ENCODE measurements at regions not wholly inside any gene's neighbourhood (a gene's known extent, or its start where the extent isn't known, plus 50 kb on each side); places are given as distances from the start of the nearest gene placed in this dataset.

GRCh38 chr3:118559286-118559685, 475.4 kb downstream of the IGSF11 start (continued):
- TF ChIP-seq STAT1 (IDR thresholded peaks at IDR 0.05; ENCODE audit: unreplicated experiment) (no peak), REST (IDR thresholded peaks at IDR 0.05; ENCODE audit: unreplicated experiment) (no peak), CTCF (conservative IDR thresholded peaks at IDR 0.05; ENCODE audit: low read depth in 2 of 2) (no peak), ZNF114 (CRISPR knock-in tag; IDR thresholded peaks at IDR 0.05) (no peak), ZNF331 (CRISPR knock-in tag; IDR thresholded peaks at IDR 0.05; ENCODE audit: low read depth) (no peak)

GRCh38 chr3:118564800-118565199, 469.8 kb downstream of the IGSF11 start:
- H3K27ac ChIP-seq (ENCODE audit: low read depth), result no peak overlapping the region
- H3K9me2 ChIP-seq (ENCODE audit: insufficient read depth), result no peaks in the 10 kb centered on the region
- H3K4me3 ChIP-seq, result no peak overlapping the region
- no peaks in the 10 kb centered on the region for H3F3A ChIP-seq (replicated peaks; ENCODE audit: low read depth)
- H3K4me3 Mint-ChIP-seq, result no peak overlapping the region
- no peak overlapping the region for H3K27ac Mint-ChIP-seq
- DNase-seq (ENCODE audit: low spot score), result no peak
- H4K20me1 ChIP-seq (replicated peaks; ENCODE audit: insufficient read depth), result no peaks in the 10 kb centered on the region
- H2AFZ ChIP-seq, result no peak overlapping the region
- no peaks in the 10 kb centered on the region for H3K4me1 Mint-ChIP-seq
- peaks cover 6% of the 10 kb centered on the region for H3K9me3 Mint-ChIP-seq
- no peak for ATAC-seq
- H3K79me2 ChIP-seq (replicated peaks; ENCODE audit: insufficient read depth), result no peaks in the 10 kb centered on the region
- H3K4me1 ChIP-seq (ENCODE audit: insufficient read depth), result no peaks in the 10 kb centered on the region
- H3K36me3 ChIP-seq (ENCODE audit: insufficient read depth), result no peaks in the 10 kb centered on the region
- no peaks in the 10 kb centered on the region for H3K27me3 ChIP-seq (ENCODE audit: insufficient read depth)
- no peak overlapping the region for H3K4me2 ChIP-seq
- peaks cover 2% of the 10 kb centered on the region; the same call in 1 of the 3 replicates for H3K36me3 Mint-ChIP-seq (ENCODE audit: low read depth)
- H3K27me3 Mint-ChIP-seq (ENCODE audit: insufficient read depth, low read depth, poor library complexity), result no peaks in the 10 kb centered on the region
- TF ChIP-seq ZNF331 (CRISPR knock-in tag; IDR thresholded peaks at IDR 0.05; ENCODE audit: low read depth), result no peak
- TF ChIP-seq EZH2phosphoT487 (IDR thresholded peaks at IDR 0.05; ENCODE audit: unreplicated experiment), result no peak
- no peak for TF ChIP-seq REST (IDR thresholded peaks at IDR 0.05; ENCODE audit: unreplicated experiment)
- TF ChIP-seq JUNB (IDR thresholded peaks at IDR 0.05; ENCODE audit: unreplicated experiment), result no peak
- TF ChIP-seq CTCF (conservative IDR thresholded peaks at IDR 0.05; ENCODE audit: low read depth in 2 of 2), result no peak
- no peak for TF ChIP-seq STAT1 (IDR thresholded peaks at IDR 0.05; ENCODE audit: unreplicated experiment)
- no peak for TF ChIP-seq CREB1 (CRISPR knock-in tag; IDR thresholded peaks at IDR 0.05; ENCODE audit: low read depth)

All from GM23338 (cell line).